GM18511 (cell line): ENCODE measurements at regions not wholly inside any gene's neighbourhood (a gene's known extent, or its start where the extent isn't known, plus 50 kb on each side); places are given as distances from the start of the nearest gene placed in this dataset.
"Not testable (repeated sequence)": the region's sequence is repeated elsewhere in the genome, so short reads cannot be mapped to it uniquely, and the experiment has no call there.

Source experiments
- ATAC-seq: cut with Tn5 transposase; IDR thresholded peaks from one replicate; pipeline ENCODE4 v1.9.1; 2021; ENCODE audit warnings: mild to moderate bottlenecking, moderate library complexity; ENCODE audit not compliant: unreplicated experiment

GRCh38 chr6:20340068-20340848 lies 61.4 kb upstream of the E2F3 start:
- ATAC-seq = no peak

DNA sequence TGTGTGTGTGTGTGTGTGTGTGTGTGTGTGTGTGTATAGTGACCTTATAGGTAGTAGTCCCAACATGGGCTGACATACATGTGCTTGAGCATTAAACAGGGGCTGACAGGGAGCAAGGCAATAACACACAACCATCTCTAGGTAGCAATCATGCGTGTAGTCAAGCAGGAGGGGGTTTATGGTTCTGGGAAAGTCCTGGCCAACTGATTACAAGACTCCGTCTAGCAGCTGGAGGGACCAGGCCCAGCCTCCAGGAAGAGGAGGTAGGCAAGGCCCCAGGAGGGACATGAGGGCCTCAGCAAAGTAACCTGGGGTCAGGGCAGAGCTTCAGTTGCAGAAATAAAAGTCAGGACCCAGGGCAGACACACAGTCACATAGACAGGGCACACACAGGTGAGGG lies 60.6 kb upstream of the E2F3 start:
- no peak for ATAC-seq

DNA sequence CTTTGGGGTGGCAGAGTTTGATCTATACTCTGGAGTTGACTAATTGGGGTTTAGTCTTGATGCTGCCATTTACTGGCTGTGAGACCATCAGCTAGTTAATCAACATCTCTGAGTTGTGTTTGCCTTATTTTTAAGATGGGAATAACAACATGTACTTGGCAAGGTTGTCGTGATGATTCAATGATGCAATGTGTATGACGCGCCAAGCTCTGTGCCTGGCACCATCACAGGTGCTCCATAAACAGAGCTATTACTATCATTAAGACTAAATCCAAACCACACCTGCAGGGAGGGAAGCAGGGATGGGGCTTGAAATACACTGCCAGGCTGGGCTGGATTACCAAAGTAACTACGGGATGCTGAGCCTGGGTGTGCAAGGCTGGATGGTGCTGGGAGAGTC lies 60.1 kb upstream of the E2F3 start:
- no peak for ATAC-seq

DNA sequence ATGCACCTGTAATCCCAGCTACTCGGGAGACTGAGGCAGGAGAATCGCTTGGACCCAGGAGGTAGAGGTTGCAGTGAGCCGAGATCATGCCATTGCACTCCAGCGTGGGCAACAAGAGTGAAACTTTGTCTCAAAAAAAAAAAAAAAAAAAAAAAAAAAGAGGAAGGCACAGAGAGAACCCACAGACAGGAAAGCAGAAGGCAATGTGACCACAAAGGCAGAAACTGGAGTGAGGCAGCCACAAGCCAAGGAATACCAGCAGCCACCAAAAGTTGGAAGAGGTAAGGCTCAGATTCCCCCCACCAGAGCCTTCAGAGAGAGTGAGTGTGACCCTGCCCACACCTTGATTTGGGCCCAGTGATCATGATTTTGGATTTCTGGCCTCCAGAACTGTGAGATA lies 54.7 kb upstream of the E2F3 start:
- not testable (repeated sequence) for ATAC-seq

DNA sequence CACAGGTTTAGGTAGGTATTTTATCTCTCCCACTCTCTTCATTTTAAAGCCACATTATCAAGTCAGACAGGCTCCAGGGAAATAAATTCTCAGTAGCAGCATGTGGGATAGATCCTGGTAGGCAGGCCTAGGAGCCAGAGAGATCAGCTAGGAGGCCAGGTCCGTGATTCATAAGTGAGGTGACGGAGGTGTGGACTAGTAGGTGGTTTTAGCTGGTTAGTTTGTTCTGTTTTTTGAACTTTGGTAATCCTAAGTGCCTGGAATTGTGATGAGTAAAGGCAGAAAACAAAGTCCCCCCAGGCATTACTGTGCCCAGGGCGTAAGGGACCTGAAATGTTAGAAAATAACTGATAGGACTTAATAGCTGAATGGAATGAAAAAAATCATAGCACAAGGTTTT lies 53.6 kb upstream of the E2F3 start:
- no peak for ATAC-seq

DNA sequence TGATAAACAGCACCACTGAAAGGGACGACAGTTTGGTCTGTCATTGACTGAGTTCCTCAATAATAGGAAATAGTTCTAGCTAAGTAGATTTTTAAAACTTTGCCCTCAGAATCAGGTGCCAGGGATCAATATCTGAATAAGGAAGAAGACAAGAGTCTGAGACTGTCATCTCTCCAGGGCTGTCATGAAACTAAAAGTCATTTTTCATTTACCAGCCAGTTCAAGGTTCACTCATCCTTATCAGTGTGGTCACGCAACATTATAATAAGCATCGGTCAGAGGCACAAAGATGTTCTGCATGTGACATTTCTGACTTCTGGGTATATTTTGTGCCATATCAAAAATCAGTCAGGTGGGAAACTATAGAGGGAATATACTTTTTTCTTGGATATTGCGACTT lies 52.5 kb upstream of the E2F3 start:
- ATAC-seq = peak; percentile 93

- ATAC-seq = no peak
Observed at GRCh38 chr6:20350215-20350614, 51.5 kb upstream of the E2F3 start.

DNA sequence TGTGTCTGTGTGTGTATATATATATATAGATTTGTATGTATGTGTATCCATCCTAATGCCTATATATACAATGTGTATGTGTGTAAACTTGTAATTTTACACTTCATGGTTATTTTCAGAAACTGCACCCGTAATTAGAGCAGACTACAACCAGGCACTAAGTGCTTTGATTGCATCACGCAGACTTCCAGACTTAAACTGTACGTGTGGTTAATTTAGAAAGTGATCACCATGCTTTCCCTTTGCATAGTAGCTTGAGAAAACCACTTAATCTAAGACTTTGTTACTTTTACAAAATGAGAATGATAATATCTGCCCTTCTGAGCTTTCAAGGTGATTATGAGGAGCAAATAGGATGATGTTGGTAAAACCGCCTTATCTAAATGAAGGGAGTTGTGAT lies 50.1 kb upstream of the E2F3 start:
- no peak for ATAC-seq
